ENCODE measurements at regions not wholly inside any gene's neighbourhood (a gene's known extent, or its start where the extent isn't known, plus 50 kb on each side); places are given as distances from the start of the nearest gene placed in this dataset.
A peak's percentile ranks its signal among the peaks of the same experiment; 100 is the strongest.

DNA sequence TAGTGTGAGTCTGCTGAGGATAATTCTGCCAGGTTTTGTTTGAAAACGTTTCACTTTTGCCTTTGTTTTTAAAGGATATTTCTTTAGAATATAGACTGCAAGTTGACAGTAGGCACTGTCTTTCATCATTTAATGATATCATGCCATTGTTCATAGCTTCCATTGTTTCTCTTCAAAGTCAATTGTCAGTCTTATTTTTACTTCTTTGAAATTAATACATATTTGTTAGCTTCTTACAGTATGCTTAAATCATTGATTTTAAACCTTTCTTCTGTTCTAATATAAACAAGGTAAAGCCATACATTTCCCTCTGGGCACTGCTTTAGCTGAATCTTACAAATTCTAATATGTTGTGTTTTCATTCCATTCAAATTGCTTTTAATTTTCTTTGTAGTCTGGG lies 62.3 kb upstream of the PARVA start:
- DNase-seq: no peak

DNA sequence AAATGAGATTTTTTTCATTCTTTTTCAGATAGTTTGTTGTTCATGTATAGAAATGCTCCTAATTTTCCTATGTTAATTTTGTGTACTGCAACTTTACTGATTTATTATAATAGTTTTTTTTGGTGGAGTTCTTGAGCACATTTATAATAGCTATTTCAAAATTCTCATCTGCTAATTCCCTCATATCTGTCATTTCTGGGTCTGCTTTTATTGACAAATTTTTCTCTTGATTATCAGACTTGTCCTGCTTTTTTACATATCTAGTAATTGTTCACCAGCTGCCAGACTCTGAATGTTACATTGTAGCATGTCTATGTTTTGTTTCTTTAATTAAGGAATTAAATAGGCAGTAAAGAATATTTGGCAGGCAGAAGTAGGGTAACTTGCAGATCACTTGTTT lies 60.9 kb upstream of the PARVA start:
- no peak for DNase-seq

- peak; percentile 93 for DNase-seq
Measured at GRCh38 chr11:12318791-12319438, 58.5 kb upstream of the PARVA start.

DNA sequence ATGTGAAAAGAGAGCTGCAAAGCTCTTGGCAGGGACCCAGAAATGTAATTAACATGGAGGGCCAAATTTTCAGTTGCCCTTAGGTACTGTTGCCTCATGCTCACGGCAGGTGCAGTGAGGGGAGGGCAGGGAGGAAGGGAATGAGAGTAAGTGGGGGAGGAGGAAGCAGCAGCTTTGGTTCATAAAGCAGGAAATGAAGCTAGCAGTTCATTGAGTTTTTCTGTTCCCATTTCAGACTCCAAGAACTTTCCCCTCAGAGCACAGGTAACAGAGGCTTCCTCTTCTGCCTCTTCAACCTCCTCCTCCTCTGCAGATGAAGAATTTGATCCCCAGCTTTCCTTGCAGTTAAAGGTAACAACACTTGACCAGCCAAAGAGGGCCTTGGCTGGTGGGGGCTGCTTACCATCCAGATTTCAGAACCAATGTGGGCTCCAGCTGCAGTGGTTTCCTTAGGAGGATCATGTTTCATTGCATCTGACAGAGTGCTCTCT lies 57.9 kb upstream of the PARVA start:
- peak; percentile 96 for DNase-seq

DNA sequence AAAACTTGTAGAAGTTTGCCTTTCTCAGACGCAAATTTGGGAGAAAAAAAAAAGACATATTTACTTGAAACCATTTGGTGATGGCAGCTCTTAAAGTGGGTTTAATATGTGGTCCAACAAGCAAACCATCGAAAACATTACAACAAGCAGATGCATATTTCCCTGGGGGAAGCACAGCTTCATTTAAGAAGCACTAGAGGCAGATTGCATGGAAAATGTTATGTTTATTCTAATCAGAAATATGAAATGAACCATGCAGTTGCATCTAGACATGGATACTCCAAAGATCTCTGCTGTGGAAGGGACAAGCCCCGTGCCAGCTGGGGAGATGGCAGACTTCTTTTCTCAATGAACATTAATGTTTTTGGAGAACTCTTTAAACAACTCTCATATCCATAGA lies 57.4 kb upstream of the PARVA start:
- DNase-seq: no peak

GRCh38 chr11:12321217-12321937 lies 56.0 kb upstream of the PARVA start:
- DNase-seq: no peak

DNA sequence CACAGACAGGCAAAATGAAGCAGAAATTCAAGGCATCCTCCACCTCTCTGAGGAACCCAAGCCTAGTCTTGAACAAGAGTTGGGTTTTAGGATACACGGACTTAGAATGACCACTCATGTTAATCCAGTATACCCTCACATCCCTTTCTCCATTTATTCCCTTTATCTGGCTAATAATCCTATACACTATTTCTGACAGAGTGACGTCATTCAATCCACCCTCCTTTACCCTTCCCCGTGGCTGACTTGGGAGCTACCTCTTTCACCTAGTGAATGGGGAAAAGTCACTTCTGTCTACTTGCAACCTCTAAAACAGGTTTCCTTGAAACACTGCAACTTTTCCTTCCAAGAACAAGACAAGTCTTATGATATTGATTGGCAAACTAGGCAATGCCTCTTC lies 52.8 kb upstream of the PARVA start:
- DNase-seq: no peak

All from NCI-H2029 treated with DMSO at 0.1 percent for 48 hours (cell line).